Right lobe of liver (tissue), 6 donors: ENCODE measurements at regions not wholly inside any gene's neighbourhood (a gene's known extent, or its start where the extent isn't known, plus 50 kb on each side); places are given as distances from the start of the nearest gene placed in this dataset.

Source experiments
- ATAC-seq, 4 donors: fragments of 200-7000 bp; cut with Tn5 transposase; one replicate each; pipeline ENCODE4 v1.9.1; 2020; ENCODE audit warnings: mild to moderate bottlenecking in 4 of 4, moderate library complexity in 4 of 4
- DNase-seq, 3 donors: peaks; one replicate each; pipeline ENCODE4 v3.0.0-alpha.2; 2020
- H3K27ac ChIP-seq, 3 donors: fragments of 200-600 bp; one replicate each; pipeline ENCODE4 v1.8.0; 2022
- H3K27me3 ChIP-seq, 2 donors: fragments of 200-600 bp; one replicate each; pipeline ENCODE4 v1.8.0; 2022
- H3K36me3 ChIP-seq, 4 donors: fragments of 200-600 bp; sonication (generic) in 1 of 4; one replicate each; pipeline versions ENCODE4 v1.5.1 to v1.8.0; 2017 to 2022; ENCODE audit warnings: control low read depth in 1 of 4
- H3K4me1 ChIP-seq, 4 donors: fragments of 200-600 bp; sonication (generic) in 1 of 4; one replicate each; pipeline versions ENCODE4 v1.5.1 to v1.8.0; 2017 to 2022; ENCODE audit warnings: control low read depth in 1 of 4
- H3K4me3 ChIP-seq, 3 donors: fragments of 200-600 bp; one replicate each; pipeline ENCODE4 v1.8.0; 2022
- H3K9me3 ChIP-seq, 4 donors: fragments of 200-600 bp; sonication (generic) in 1 of 4; one replicate each; pipeline versions ENCODE4 v1.5.1 to v1.8.0; 2017 to 2022; ENCODE audit warnings: control low read depth in 1 of 4
- POLR2A ChIP-seq: fragments of 450-650 bp; IDR thresholded peaks from one replicate; pipeline ENCODE4 v1.6.1; 2017; ENCODE audit warnings: antibody characterized with exemption, mild to moderate bottlenecking
- WGBS: methylation state at CpG from one replicate; pipeline ENCODE4 v1.1.6; 2018; ENCODE audit warnings: low coverage, low lambda C conversion rate; ENCODE audit not compliant: insufficient coverage; ENCODE audit errors: missing lambda C conversion rate; 5-methylcytosine and 5-hydroxymethylcytosine counted together
- intact Hi-C, 2 donors: fragments of 100-400 bp; cut with DNase I; formaldehyde crosslinking; loops; one replicate each; pipeline versions ENCODE4 v1.11.2 to v1.14.1; 2022
- TF ChIP-seq, protein P1 (sequence below), 4 donors: fragments of 200-600 bp in 3 of 4; fragments of 450-650 bp in 1 of 4; IDR thresholded peaks; one replicate each; pipeline versions ENCODE4 v1.5.1 to v1.8.0; 2016 to 2022; ENCODE audit warnings: antibody characterized with exemption in 4 of 4, mild to moderate bottlenecking in 2 of 4
- donor health status: DM: no; HTN: yes; CAD: no.
- donor health status: DM: no; HTN: no; CAD: no.
- donor health status: DM: no; HTN: no; CAD: no.
- donor health status: DM: no; HTN: yes; CAD: no.
- donor health status: DM: no; HTN: yes; CAD: no.

DNA sequence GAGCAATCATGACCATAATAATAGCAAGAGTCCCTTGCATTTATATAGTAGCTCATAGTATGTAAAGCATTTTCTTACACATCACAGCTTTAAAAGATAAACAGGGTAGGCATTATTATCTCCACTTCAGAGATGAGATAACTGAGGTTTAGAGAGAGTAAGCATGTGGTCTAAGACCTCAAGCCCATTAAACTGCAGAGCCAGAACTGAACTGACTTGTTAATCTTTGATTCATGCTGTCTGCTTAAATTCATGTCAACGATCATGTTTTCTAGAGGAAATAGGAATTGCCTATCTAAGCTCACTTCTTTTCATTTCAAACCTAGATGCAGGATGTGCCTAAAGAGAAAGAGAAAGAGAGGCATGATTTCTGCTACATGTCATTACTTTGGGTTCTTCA lies 524.8 kb downstream of the PTPRC start:
- Histone ChIP-seq H3K9me3 (no peaks in the 10 kb centered on the region), H3K4me1 (no peaks in the 10 kb centered on the region), H3K27me3 (no peaks in the 10 kb centered on the region), H3K4me3 (no peak overlapping the region), H3K36me3 (no peaks in the 10 kb centered on the region), H3K27ac (no peak overlapping the region)
- DNase-seq (no peak), ATAC-seq (no peak)
- 28% methylated on average over 1 of the region's 1 CpG for WGBS
- TF ChIP-seq, protein P1, sequence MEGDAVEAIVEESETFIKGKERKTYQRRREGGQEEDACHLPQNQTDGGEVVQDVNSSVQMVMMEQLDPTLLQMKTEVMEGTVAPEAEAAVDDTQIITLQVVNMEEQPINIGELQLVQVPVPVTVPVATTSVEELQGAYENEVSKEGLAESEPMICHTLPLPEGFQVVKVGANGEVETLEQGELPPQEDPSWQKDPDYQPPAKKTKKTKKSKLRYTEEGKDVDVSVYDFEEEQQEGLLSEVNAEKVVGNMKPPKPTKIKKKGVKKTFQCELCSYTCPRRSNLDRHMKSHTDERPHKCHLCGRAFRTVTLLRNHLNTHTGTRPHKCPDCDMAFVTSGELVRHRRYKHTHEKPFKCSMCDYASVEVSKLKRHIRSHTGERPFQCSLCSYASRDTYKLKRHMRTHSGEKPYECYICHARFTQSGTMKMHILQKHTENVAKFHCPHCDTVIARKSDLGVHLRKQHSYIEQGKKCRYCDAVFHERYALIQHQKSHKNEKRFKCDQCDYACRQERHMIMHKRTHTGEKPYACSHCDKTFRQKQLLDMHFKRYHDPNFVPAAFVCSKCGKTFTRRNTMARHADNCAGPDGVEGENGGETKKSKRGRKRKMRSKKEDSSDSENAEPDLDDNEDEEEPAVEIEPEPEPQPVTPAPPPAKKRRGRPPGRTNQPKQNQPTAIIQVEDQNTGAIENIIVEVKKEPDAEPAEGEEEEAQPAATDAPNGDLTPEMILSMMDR (IDR thresholded peaks at IDR 0.05), result no peak
- no peak for TF ChIP-seq POLR2A
- intact Hi-C loops, result no loop called here

GRCh38 chr1:199167460-199167859 lies 528.6 kb downstream of the PTPRC start:
- Histone ChIP-seq H3K4me3 (no peak overlapping the region), H3K9me3 (no peaks in the 10 kb centered on the region), H3K36me3 (no peaks in the 10 kb centered on the region), H3K4me1 (no peaks in the 10 kb centered on the region), H3K27me3 (no peaks in the 10 kb centered on the region), H3K27ac (no peak overlapping the region)
- TF ChIP-seq, protein P1 (IDR thresholded peaks at IDR 0.05), result no peak
- no peak for TF ChIP-seq POLR2A
- DNase-seq (no peak), ATAC-seq (no peak)
- 60% methylated on average over 3 of the region's 3 CpGs for WGBS
- intact Hi-C loops, result no loop called here

GRCh38 chr1:199168888-199169585 lies 530.2 kb downstream of the PTPRC start:
- Histone ChIP-seq H3K4me3 (no peak overlapping the region), H3K27me3 (no peaks in the 10 kb centered on the region), H3K9me3 (no peaks in the 10 kb centered on the region), H3K27ac (no peak overlapping the region), H3K4me1 (no peaks in the 10 kb centered on the region), H3K36me3 (no peaks in the 10 kb centered on the region)
- intact Hi-C loops, result no loop called here
- TF ChIP-seq POLR2A, result no peak
- TF ChIP-seq, protein P1 (IDR thresholded peaks at IDR 0.05), result no peak
- no peak for DNase-seq
- WGBS, result 51% methylated on average over 2 of the region's 2 CpGs
- peak in 1 of 4 donors; percentile 18 for ATAC-seq

DNA sequence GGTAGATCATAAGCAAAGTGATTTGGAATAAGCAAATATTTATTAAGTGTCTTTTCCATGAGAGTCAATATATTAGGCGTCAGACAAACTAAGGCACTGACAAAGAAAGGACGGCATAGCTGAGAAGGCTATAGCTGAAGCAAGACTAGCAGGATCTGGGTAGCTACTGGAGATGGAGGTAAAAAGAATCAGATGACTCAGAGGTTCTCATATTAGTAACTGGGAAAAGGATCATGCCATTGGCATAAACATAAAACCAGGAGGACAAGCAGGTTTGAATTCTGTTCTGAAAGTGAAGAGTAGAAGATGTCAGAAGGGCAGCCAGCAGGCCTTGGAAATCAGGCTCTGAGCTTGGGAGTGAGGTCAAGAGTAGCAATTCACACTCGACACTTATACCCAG lies 531.9 kb downstream of the PTPRC start:
- no peaks in the 10 kb centered on the region for H3K36me3 ChIP-seq
- no peak overlapping the region for H3K27ac ChIP-seq
- no peaks in the 10 kb centered on the region for H3K27me3 ChIP-seq
- H3K4me3 ChIP-seq, result no peak overlapping the region
- intact Hi-C loops, result no loop called here
- ATAC-seq, result no peak
- no peak for DNase-seq
- WGBS, result 70% methylated on average over 3 of the region's 3 CpGs
- H3K4me1 ChIP-seq, result no peaks in the 10 kb centered on the region
- no peaks in the 10 kb centered on the region for H3K9me3 ChIP-seq
- TF ChIP-seq POLR2A, result no peak
- TF ChIP-seq, protein P1 (IDR thresholded peaks at IDR 0.05), result no peak
